ENCODE measurements at regions not wholly inside any gene's neighbourhood (a gene's known extent, or its start where the extent isn't known, plus 50 kb on each side); places are given as distances from the start of the nearest gene placed in this dataset.

- no peak for TF ChIP-seq CTCF (IDR thresholded peaks at IDR 0.05; ENCODE audit: extremely low read depth, missing control alignments)
Observed at GRCh38 chr5:2640717-2641116, 110.8 kb downstream of the IRX2 start.

GRCh38 chr5:2639425-2639824 lies 112.1 kb downstream of the IRX2 start:
- no peak for TF ChIP-seq CTCF (IDR thresholded peaks at IDR 0.05; ENCODE audit: extremely low read depth, missing control alignments)
- DNase-seq (ENCODE audit: low spot score): no peak

More at GRCh38 chr5:2640717-2641116, 110.8 kb downstream of the IRX2 start:
- DNase-seq (ENCODE audit: low spot score): no peak

GRCh38 chr5:2634399-2635176 lies 116.9 kb downstream of the IRX2 start:
- DNase-seq (ENCODE audit: low spot score): no peak
- TF ChIP-seq CTCF (IDR thresholded peaks at IDR 0.05; ENCODE audit: extremely low read depth, missing control alignments): no peak

- DNase-seq (ENCODE audit: low spot score): no peak
- no peak for TF ChIP-seq CTCF (IDR thresholded peaks at IDR 0.05; ENCODE audit: extremely low read depth, missing control alignments)
Observed at GRCh38 chr5:2633992-2634391, 117.5 kb downstream of the IRX2 start.

GRCh38 chr5:2631758-2632157 lies 119.7 kb downstream of the IRX2 start:
- TF ChIP-seq CTCF (IDR thresholded peaks at IDR 0.05; ENCODE audit: extremely low read depth, missing control alignments): no peak
- no peak for DNase-seq (ENCODE audit: low spot score)

- no peak for DNase-seq (ENCODE audit: low spot score)
- no peak for TF ChIP-seq CTCF (IDR thresholded peaks at IDR 0.05; ENCODE audit: extremely low read depth, missing control alignments)
Observed at GRCh38 chr5:2629045-2629444, 122.4 kb downstream of the IRX2 start.

GRCh38 chr5:2627867-2628266 lies 123.6 kb downstream of the IRX2 start:
- TF ChIP-seq CTCF (IDR thresholded peaks at IDR 0.05; ENCODE audit: extremely low read depth, missing control alignments): no peak

More at GRCh38 chr5:2627867-2628266, 123.6 kb downstream of the IRX2 start:
- DNase-seq (ENCODE audit: low spot score): no peak

Measured in GM20000 (cell line).